NCI-H187 treated with DMSO at 0.1 percent for 48 hours (cell line): ENCODE measurements at regions not wholly inside any gene's neighbourhood (a gene's known extent, or its start where the extent isn't known, plus 50 kb on each side); places are given as distances from the start of the nearest gene placed in this dataset.

Experiments
- DNase-seq: peaks from one replicate; lab custom pipeline; 2025; lab: John Stamatoyannopoulos, UW

- DNase-seq = no peak
These were observed 156.0 kb upstream of the MAF start for GRCh38 chr16:79756571-79756970.

GRCh38 chr16:79754501-79754900 is 154.0 kb upstream of the MAF start:
- no peak for DNase-seq

- DNase-seq = no peak
These were observed 153.5 kb upstream of the MAF start for GRCh38 chr16:79754081-79754480.

- no peak for DNase-seq
These were observed 152.7 kb upstream of the MAF start for GRCh38 chr16:79753286-79753685.

GRCh38 chr16:79752396-79752795 is 151.9 kb upstream of the MAF start:
- no peak for DNase-seq

- no peak for DNase-seq
These were observed 151.1 kb upstream of the MAF start for GRCh38 chr16:79751471-79752184.

- no peak for DNase-seq
These were observed 149.8 kb upstream of the MAF start for GRCh38 chr16:79750311-79750710.

GRCh38 chr16:79748629-79749028 is 148.1 kb upstream of the MAF start:
- DNase-seq = no peak

- DNase-seq = no peak
These were observed 147.2 kb upstream of the MAF start for GRCh38 chr16:79747688-79748087.

GRCh38 chr16:79740252-79740651 is 139.7 kb upstream of the MAF start:
- no peak for DNase-seq

GRCh38 chr16:79735271-79735670 is 134.7 kb upstream of the MAF start:
- DNase-seq = no peak

- no peak for DNase-seq
These were observed 134.2 kb upstream of the MAF start for GRCh38 chr16:79734721-79735120.

- DNase-seq = no peak
These were observed 128.3 kb upstream of the MAF start for GRCh38 chr16:79728923-79729240.

- no peak for DNase-seq
These were observed 127.7 kb upstream of the MAF start for GRCh38 chr16:79728048-79728922.

- no peak for DNase-seq
These were observed 126.4 kb upstream of the MAF start for GRCh38 chr16:79726902-79727301.

GRCh38 chr16:79725051-79725450 is 124.5 kb upstream of the MAF start:
- DNase-seq = no peak

GRCh38 chr16:79723583-79724168 is 123.1 kb upstream of the MAF start:
- DNase-seq = no peak

- no peak for DNase-seq
These were observed 120.7 kb upstream of the MAF start for GRCh38 chr16:79721270-79721669.

- no peak for DNase-seq
These were observed 117.0 kb upstream of the MAF start for GRCh38 chr16:79717333-79718137.

GRCh38 chr16:79716645-79717332 is 116.3 kb upstream of the MAF start:
- DNase-seq = no peak

- no peak for DNase-seq
These were observed 114.5 kb upstream of the MAF start for GRCh38 chr16:79715061-79715460.

- DNase-seq = no peak
These were observed 113.9 kb upstream of the MAF start for GRCh38 chr16:79714440-79714839.
